H9 (cell line): ENCODE measurements at regions not wholly inside any gene's neighbourhood (a gene's known extent, or its start where the extent isn't known, plus 50 kb on each side); places are given as distances from the start of the nearest gene placed in this dataset.
A peak's percentile ranks its signal among the peaks of the same experiment; 100 is the strongest.

Experiments used
- DNase-seq: peaks from one replicate; pipeline ENCODE4 v3.0.0-alpha.2; 2017
- H2AFZ ChIP-seq: one replicate; pipeline ENCODE4 v1.6.1; 2013; ENCODE audit warnings: mild to moderate bottlenecking, low read length, control low read depth, moderate library complexity
- H2AK5ac ChIP-seq: 2 replicates; pipeline ENCODE4 v1.6.1; 2013; ENCODE audit warnings: low read length, control low read depth, mixed read lengths; ENCODE audit not compliant: insufficient read length
- H2BK120ac ChIP-seq: one replicate; pipeline ENCODE4 v1.6.1; 2013; ENCODE audit warnings: low read depth, mild to moderate bottlenecking, low read length, control low read depth, inconsistent platforms; ENCODE audit not compliant: poor library complexity, severe bottlenecking
- H2BK12ac ChIP-seq: 2 replicates; pipeline ENCODE4 v1.6.1; 2013; ENCODE audit warnings: low read length, control low read depth, mixed read lengths, low read depth; ENCODE audit not compliant: insufficient read length
- H2BK15ac ChIP-seq: 2 replicates; pipeline ENCODE4 v1.6.1; 2013; ENCODE audit warnings: low read depth, low read length, control low read depth
- H2BK20ac ChIP-seq: one replicate; pipeline ENCODE4 v1.6.1; 2013; ENCODE audit warnings: low read depth, mild to moderate bottlenecking, low read length, control low read depth, inconsistent platforms; ENCODE audit not compliant: poor library complexity, severe bottlenecking
- H2BK5ac ChIP-seq: 2 replicates; pipeline ENCODE4 v1.6.1; 2013; ENCODE audit warnings: low read length, control low read depth, mixed read lengths; ENCODE audit not compliant: insufficient read length
- H3K14ac ChIP-seq: 2 replicates; pipeline ENCODE4 v1.6.1; 2013; ENCODE audit warnings: low read length, control low read depth; ENCODE audit not compliant: insufficient read depth
- H3K18ac ChIP-seq: 2 replicates; pipeline ENCODE4 v1.6.1; 2013; ENCODE audit warnings: low read depth, mild to moderate bottlenecking, mixed read lengths, low read length, control low read depth; ENCODE audit not compliant: insufficient read length
- H3K23ac ChIP-seq: 2 replicates; pipeline ENCODE4 v1.6.1; 2013; ENCODE audit warnings: low read length, control low read depth, mixed read lengths, low read depth; ENCODE audit not compliant: insufficient read length
- H3K23me2 ChIP-seq: 2 replicates; pipeline ENCODE4 v1.6.1; 2013; ENCODE audit warnings: low read depth, mild to moderate bottlenecking, mixed read lengths, low read length, control low read depth; ENCODE audit not compliant: insufficient read length, poor library complexity, severe bottlenecking
- H3K27ac ChIP-seq: 2 replicates; pipeline ENCODE4 v1.5.1; 2013; ENCODE audit warnings: low read length, control low read depth, mixed read lengths, low read depth; ENCODE audit not compliant: insufficient read length
- H3K27me3 ChIP-seq: 2 replicates; pipeline ENCODE4 v1.6.1; 2013; ENCODE audit warnings: low read length, control low read depth, inconsistent platforms; ENCODE audit not compliant: insufficient read depth
- H3K4ac ChIP-seq: 2 replicates; pipeline ENCODE4 v1.6.1; 2013; ENCODE audit warnings: low read depth, mild to moderate bottlenecking, control low read depth, inconsistent platforms, low read length, moderate library complexity
- H3K4me1 ChIP-seq: 2 replicates; pipeline ENCODE4 v1.6.1; 2013; ENCODE audit warnings: low read length, control low read depth, inconsistent platforms; ENCODE audit not compliant: insufficient read depth
- H3K4me2 ChIP-seq: 2 replicates; pipeline ENCODE4 v1.6.1; 2013; ENCODE audit warnings: low read length, control low read depth, mixed read lengths; ENCODE audit not compliant: insufficient read length, insufficient read depth
- H3K56ac ChIP-seq: 2 replicates; pipeline ENCODE4 v1.6.1; 2013; ENCODE audit warnings: low read depth, mild to moderate bottlenecking, mixed read lengths, low read length, control low read depth; ENCODE audit not compliant: insufficient read length
- H3K79me1 ChIP-seq: 2 replicates; pipeline ENCODE4 v1.6.1; 2013; ENCODE audit warnings: low read depth, mild to moderate bottlenecking, moderate library complexity, low read length, control low read depth, inconsistent platforms; ENCODE audit not compliant: insufficient read depth, poor library complexity, severe bottlenecking
- H3K79me2 ChIP-seq: 2 replicates; pipeline ENCODE4 v1.6.1; 2013; ENCODE audit warnings: low read length, control low read depth, inconsistent platforms; ENCODE audit not compliant: insufficient read depth
- H3K9ac ChIP-seq: 2 replicates; pipeline ENCODE4 v1.6.1; 2013; ENCODE audit warnings: low read length, control low read depth, mixed read lengths; ENCODE audit not compliant: insufficient read length; ENCODE audit errors: extremely low read depth
- H3K9me3 ChIP-seq: one replicate; pipeline ENCODE4 v1.6.1; 2013; ENCODE audit warnings: low read depth, low read length, inconsistent platforms; ENCODE audit not compliant: control insufficient read depth
- H3T11ph ChIP-seq: one replicate; pipeline ENCODE4 v1.6.1; 2013; ENCODE audit warnings: mild to moderate bottlenecking, low read length, control low read depth, inconsistent platforms
- H4K20me1 ChIP-seq: one replicate; pipeline ENCODE4 v1.6.1; 2013; ENCODE audit not compliant: control insufficient read depth, insufficient read length, insufficient read depth
- H4K5ac ChIP-seq: 2 replicates; pipeline ENCODE4 v1.6.1; 2013; ENCODE audit warnings: low read depth, mild to moderate bottlenecking, mixed read lengths, low read length, control low read depth; ENCODE audit not compliant: insufficient read length
- H4K8ac ChIP-seq: replicated peaks from 2 replicates; pipeline ENCODE4 v1.6.1; 2013; ENCODE audit warnings: low read length, control low read depth, mixed read lengths, low read depth; ENCODE audit not compliant: insufficient read length
- H4K91ac ChIP-seq: 2 replicates; pipeline ENCODE4 v1.6.1; 2013; ENCODE audit warnings: low read depth, mild to moderate bottlenecking, moderate library complexity, mixed read lengths, low read length, control low read depth; ENCODE audit not compliant: insufficient read length
- H3K27ac Mint-ChIP-seq, 3 experiments: 2 replicates in 2 of 3; 3 replicates in 1 of 3; pipeline ENCODE4 v1.8.0; 2020 to 2021; ENCODE audit warnings: mixed read lengths in 3 of 3, mild to moderate bottlenecking in 1 of 3, moderate library complexity in 1 of 3
- H3K27me3 Mint-ChIP-seq: 2 replicates; pipeline ENCODE4 v1.8.0; 2021; ENCODE audit warnings: low read depth, mild to moderate bottlenecking, moderate library complexity, mixed read lengths
- H3K36me3 Mint-ChIP-seq, 3 experiments: 2 replicates in 2 of 3; 3 replicates in 1 of 3; pipeline ENCODE4 v1.8.0; 2020 to 2021; ENCODE audit warnings: low read depth in 3 of 3, mixed read lengths in 3 of 3; ENCODE audit not compliant: insufficient read depth in 1 of 3
- H3K4me1 Mint-ChIP-seq, 2 experiments: 2 replicates each; pipeline ENCODE4 v1.8.0; 2020; ENCODE audit warnings: mixed read lengths in 2 of 2
- H3K4me3 Mint-ChIP-seq, 2 experiments: 2 replicates in 1 of 2; 3 replicates in 1 of 2; pipeline ENCODE4 v1.8.0; 2020 to 2021; ENCODE audit warnings: mild to moderate bottlenecking in 2 of 2, mixed read lengths in 2 of 2, moderate library complexity in 1 of 2
- H3K9me3 Mint-ChIP-seq, 2 experiments: 2 replicates in 1 of 2; 3 replicates in 1 of 2; pipeline ENCODE4 v1.8.0; 2020; ENCODE audit warnings: mild to moderate bottlenecking in 2 of 2, mixed read lengths in 2 of 2, moderate library complexity in 1 of 2
- CTCF ChIP-seq: fragments of 200-600 bp; sonication (generic); conservative IDR thresholded peaks from 3 replicates; pipeline ENCODE4 v1.8.0; 2021; ENCODE audit warnings: antibody characterized with exemption, mild to moderate bottlenecking
- WGBS: extraction: QIAGEN DNeasy Blood & Tissue Kit; methylation state at CpG from one replicate; pipeline ENCODE4 v1.1.7; 2013; ENCODE audit warnings: missing lambda C conversion rate, low lambda C conversion rate, mixed read lengths; ENCODE audit not compliant: insufficient read length; ENCODE audit errors: extremely low coverage; 5-methylcytosine and 5-hydroxymethylcytosine counted together

GRCh38 chr9:19925674-19926503 is 137.1 kb upstream of the SLC24A2 start:
- Histone ChIP-seq H3K23me2 (no peaks in the 10 kb centered on the region), H4K91ac (no peak overlapping the region), H2BK12ac (no peak overlapping the region), H3K79me1 (no peaks in the 10 kb centered on the region), H3K27ac (no peak overlapping the region), H4K8ac (no peak overlapping the region), H4K5ac (no peak overlapping the region), H3K14ac (peak overlapping the region; percentile 10; the same call in 1 of the 2 replicates), H3K79me2 (no peaks in the 10 kb centered on the region), H3K4ac (no peak overlapping the region), H4K20me1 (no peaks in the 10 kb centered on the region), H3K56ac (no peak overlapping the region), H2BK15ac (no peak overlapping the region), H3K4me2 (peak overlapping the region; percentile 21), H3K9me3 (no peaks in the 10 kb centered on the region), H3K27me3 (no peaks in the 10 kb centered on the region), H3K9ac (peak overlapping the region; percentile 10), H3K18ac (no peak overlapping the region), H3K23ac (no peak overlapping the region), H3T11ph (no peak overlapping the region), H3K4me1 (no peaks in the 10 kb centered on the region), H2AK5ac (no peak overlapping the region), H2BK20ac (no peak overlapping the region), H2BK5ac (no peak overlapping the region), H2BK120ac (no peak overlapping the region), H2AFZ (no peak overlapping the region)
- H3K4me1 Mint-ChIP-seq: peaks cover 16 to 20% of the 10 kb centered on the region in 2 experiments
- DNase-seq: peak; percentile 91
- H3K27ac Mint-ChIP-seq: peak overlapping the region in 2 of 3 experiments; percentile 45 to 89; a peak in 3 of 7 replicates
- WGBS: no CpG with 5 or more reads among the region's 20 CpGs
- H3K36me3 Mint-ChIP-seq: no peaks in the 10 kb centered on the region
- peaks cover 40% of the 10 kb centered on the region for H3K27me3 Mint-ChIP-seq
- TF ChIP-seq CTCF: peak; percentile 97
- H3K4me3 Mint-ChIP-seq: peak overlapping the region; percentile 61 to 66; a peak in 4 of 5 replicates
- no peaks in the 10 kb centered on the region for H3K9me3 Mint-ChIP-seq
